ENCODE measurements at regions not wholly inside any gene's neighbourhood (a gene's known extent, or its start where the extent isn't known, plus 50 kb on each side); places are given as distances from the start of the nearest gene placed in this dataset.
A peak's percentile ranks its signal among the peaks of the same experiment; 100 is the strongest.

- no peak for TF ChIP-seq CTCF (IDR thresholded peaks at IDR 0.05)
- TF ChIP-seq POLR2A (IDR thresholded peaks at IDR 0.05): peak in 1 of 2 donors; percentile 1
- no peak for TF ChIP-seq POLR2AphosphoS5 (IDR thresholded peaks at IDR 0.05)
- TF ChIP-seq EP300 (IDR thresholded peaks at IDR 0.05): no peak
These were observed 106.5 kb upstream of the STOX2 start for GRCh38 chr4:183798301-183799253.

Measured in gastroesophageal sphincter (tissue), 3 donors.